ENCODE measurements at regions not wholly inside any gene's neighbourhood (a gene's known extent, or its start where the extent isn't known, plus 50 kb on each side); places are given as distances from the start of the nearest gene placed in this dataset.

- DNase-seq (ENCODE audit: low read depth): no peak
- TF ChIP-seq, protein P1, sequence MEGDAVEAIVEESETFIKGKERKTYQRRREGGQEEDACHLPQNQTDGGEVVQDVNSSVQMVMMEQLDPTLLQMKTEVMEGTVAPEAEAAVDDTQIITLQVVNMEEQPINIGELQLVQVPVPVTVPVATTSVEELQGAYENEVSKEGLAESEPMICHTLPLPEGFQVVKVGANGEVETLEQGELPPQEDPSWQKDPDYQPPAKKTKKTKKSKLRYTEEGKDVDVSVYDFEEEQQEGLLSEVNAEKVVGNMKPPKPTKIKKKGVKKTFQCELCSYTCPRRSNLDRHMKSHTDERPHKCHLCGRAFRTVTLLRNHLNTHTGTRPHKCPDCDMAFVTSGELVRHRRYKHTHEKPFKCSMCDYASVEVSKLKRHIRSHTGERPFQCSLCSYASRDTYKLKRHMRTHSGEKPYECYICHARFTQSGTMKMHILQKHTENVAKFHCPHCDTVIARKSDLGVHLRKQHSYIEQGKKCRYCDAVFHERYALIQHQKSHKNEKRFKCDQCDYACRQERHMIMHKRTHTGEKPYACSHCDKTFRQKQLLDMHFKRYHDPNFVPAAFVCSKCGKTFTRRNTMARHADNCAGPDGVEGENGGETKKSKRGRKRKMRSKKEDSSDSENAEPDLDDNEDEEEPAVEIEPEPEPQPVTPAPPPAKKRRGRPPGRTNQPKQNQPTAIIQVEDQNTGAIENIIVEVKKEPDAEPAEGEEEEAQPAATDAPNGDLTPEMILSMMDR (IDR thresholded peaks at IDR 0.05; ENCODE audit: low read length, missing control alignments): no peak
Observed at GRCh38 chr2:7473135-7473771, 556.0 kb downstream of the RNF144A start.

GRCh38 chr2:7476371-7476770 is 559.2 kb downstream of the RNF144A start:
- TF ChIP-seq, protein P1 (IDR thresholded peaks at IDR 0.05; ENCODE audit: low read length, missing control alignments): no peak
- H3K4me3 ChIP-seq (replicated peaks; ENCODE audit: low read depth, low read length): no peak overlapping the region
- no peak for DNase-seq (ENCODE audit: low read depth)

More at GRCh38 chr2:7473135-7473771, 556.0 kb downstream of the RNF144A start:
- no peak overlapping the region for H3K4me3 ChIP-seq (replicated peaks; ENCODE audit: low read depth, low read length)

- no peak for DNase-seq (ENCODE audit: low read depth)
- TF ChIP-seq, protein P1 (IDR thresholded peaks at IDR 0.05; ENCODE audit: low read length, missing control alignments): no peak
- H3K4me3 ChIP-seq (replicated peaks; ENCODE audit: low read depth, low read length): no peak overlapping the region
Observed at GRCh38 chr2:7479603-7480002, 562.4 kb downstream of the RNF144A start.

DNA sequence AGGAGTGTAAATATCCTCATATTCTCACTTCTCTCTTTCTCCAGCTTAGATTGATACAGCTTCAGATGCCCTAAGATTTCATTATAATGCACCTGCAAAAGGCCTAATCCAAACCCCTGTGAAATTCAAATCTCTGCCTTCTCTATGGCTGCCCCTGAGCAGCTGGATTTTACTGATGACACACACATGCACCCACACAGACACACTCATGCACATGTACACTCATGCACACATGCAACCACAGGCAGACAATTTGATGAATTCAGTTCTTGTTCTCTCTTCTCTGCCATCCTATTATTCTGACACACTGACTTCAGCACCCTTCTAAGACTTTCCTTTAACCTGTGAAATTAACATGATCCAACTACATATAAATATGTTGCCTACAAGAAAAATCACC is 563.2 kb downstream of the RNF144A start:
- TF ChIP-seq, protein P1 (IDR thresholded peaks at IDR 0.05; ENCODE audit: low read length, missing control alignments): no peak
- no peak overlapping the region for H3K4me3 ChIP-seq (replicated peaks; ENCODE audit: low read depth, low read length)
- DNase-seq (ENCODE audit: low read depth): no peak

- no peak for DNase-seq (ENCODE audit: low read depth)
- no peak overlapping the region for H3K4me3 ChIP-seq (replicated peaks; ENCODE audit: low read depth, low read length)
- TF ChIP-seq, protein P1 (IDR thresholded peaks at IDR 0.05; ENCODE audit: low read length, missing control alignments): no peak
Observed at GRCh38 chr2:7490672-7491071, 573.5 kb downstream of the RNF144A start.

- no peak overlapping the region for H3K4me3 ChIP-seq (replicated peaks; ENCODE audit: low read depth, low read length)
- no peak for DNase-seq (ENCODE audit: low read depth)
- TF ChIP-seq, protein P1 (IDR thresholded peaks at IDR 0.05; ENCODE audit: low read length, missing control alignments): no peak
Observed at GRCh38 chr2:7492719-7493118, 575.5 kb downstream of the RNF144A start.

GRCh38 chr2:7497178-7497577 is 580.0 kb downstream of the RNF144A start:
- TF ChIP-seq, protein P1 (IDR thresholded peaks at IDR 0.05; ENCODE audit: low read length, missing control alignments): no peak
- no peak for DNase-seq (ENCODE audit: low read depth)
- H3K4me3 ChIP-seq (replicated peaks; ENCODE audit: low read depth, low read length): no peak overlapping the region

Measured in fibroblast of pulmonary artery (primary cell).